ENCODE measurements at regions not wholly inside any gene's neighbourhood (a gene's known extent, or its start where the extent isn't known, plus 50 kb on each side); places are given as distances from the start of the nearest gene placed in this dataset.

- no peak for DNase-seq (ENCODE audit: low spot score)
- H3K27ac ChIP-seq: no peak overlapping the region
- ChIA-PET POLR2A (ENCODE audit: low non-redundant PET) (no interaction called here), CTCF (interaction anchor here (0.5 kb wide), 1 partner anchor 10 kb away, joined by 5 read pairs; no protein-coding TSS in a partner anchor)
- TF ChIP-seq CTCF (conservative IDR thresholded peaks at IDR 0.05; ENCODE audit: low read depth): no peak
Observed at GRCh38 chr15:25536801-25537611, 98.2 kb upstream of the UBE3A start.

- ChIA-PET POLR2A (ENCODE audit: low non-redundant PET) (no interaction called here), CTCF (no interaction called here)
- TF ChIP-seq CTCF (conservative IDR thresholded peaks at IDR 0.05; ENCODE audit: low read depth): no peak
- H3K27ac ChIP-seq: no peak overlapping the region
- no peak for DNase-seq (ENCODE audit: low spot score)
Observed at GRCh38 chr15:25535866-25536265, 97.0 kb upstream of the UBE3A start.

GRCh38 chr15:25534293-25534692 is 95.5 kb upstream of the UBE3A start:
- POLR2A ChIA-PET (ENCODE audit: low non-redundant PET): no interaction called here
- DNase-seq (ENCODE audit: low spot score): no peak
- CTCF ChIA-PET: interaction anchor here (0.6 kb wide), 1 partner anchor 322 kb away, joined by 3 read pairs; no protein-coding TSS in a partner anchor
- TF ChIP-seq CTCF (conservative IDR thresholded peaks at IDR 0.05; ENCODE audit: low read depth): no peak
- H3K27ac ChIP-seq: no peak overlapping the region

- no peak for DNase-seq (ENCODE audit: low spot score)
- ChIA-PET POLR2A (ENCODE audit: low non-redundant PET) (no interaction called here), CTCF (interaction anchor here (0.7 to 0.8 kb wide), 2 partner anchors 56 to 1716 kb away, joined by 3 to 6 read pairs; no protein-coding TSS in a partner anchor)
- TF ChIP-seq CTCF (conservative IDR thresholded peaks at IDR 0.05; ENCODE audit: low read depth): no peak
- H3K27ac ChIP-seq: no peak overlapping the region
Observed at GRCh38 chr15:25532269-25533140, 93.7 kb upstream of the UBE3A start.

GRCh38 chr15:25529774-25530173 is 91.0 kb upstream of the UBE3A start:
- CTCF ChIA-PET: no interaction called here

More at GRCh38 chr15:25529774-25530173, 91.0 kb upstream of the UBE3A start:
- DNase-seq (ENCODE audit: low spot score): no peak
- no peak overlapping the region for H3K27ac ChIP-seq
- TF ChIP-seq CTCF (conservative IDR thresholded peaks at IDR 0.05; ENCODE audit: low read depth): no peak
- POLR2A ChIA-PET (ENCODE audit: low non-redundant PET): no interaction called here

Data from RWPE1 (cell line).